Pons (tissue), 1 donor: ENCODE measurements at regions not wholly inside any gene's neighbourhood (a gene's known extent, or its start where the extent isn't known, plus 50 kb on each side); places are given as distances from the start of the nearest gene placed in this dataset.

Experiments used
- DNase-seq: peaks from one replicate; pipeline ENCODE4 v3.0.0-alpha.2; 2016; ENCODE audit warnings: low spot score

DNA sequence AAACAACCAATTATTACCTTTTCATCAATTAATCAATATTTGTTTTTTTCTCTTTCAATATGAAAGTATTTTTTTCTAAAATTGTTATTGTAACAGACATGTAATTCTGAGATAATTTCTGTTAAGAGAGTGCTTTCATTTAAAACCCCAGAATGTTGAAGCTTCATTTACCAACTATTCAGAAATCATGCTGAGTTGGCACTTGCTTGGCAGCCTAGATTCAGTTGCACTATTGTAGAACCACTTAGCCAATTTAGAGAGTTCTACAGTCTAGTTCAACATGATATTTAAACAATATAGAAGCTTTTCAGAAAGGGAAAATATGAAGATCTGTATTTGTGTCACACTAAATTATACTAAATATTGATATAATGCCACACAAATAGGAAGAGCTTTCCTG, 56.1 kb upstream of the NKAIN2 start:
- DNase-seq = no peak

DNA sequence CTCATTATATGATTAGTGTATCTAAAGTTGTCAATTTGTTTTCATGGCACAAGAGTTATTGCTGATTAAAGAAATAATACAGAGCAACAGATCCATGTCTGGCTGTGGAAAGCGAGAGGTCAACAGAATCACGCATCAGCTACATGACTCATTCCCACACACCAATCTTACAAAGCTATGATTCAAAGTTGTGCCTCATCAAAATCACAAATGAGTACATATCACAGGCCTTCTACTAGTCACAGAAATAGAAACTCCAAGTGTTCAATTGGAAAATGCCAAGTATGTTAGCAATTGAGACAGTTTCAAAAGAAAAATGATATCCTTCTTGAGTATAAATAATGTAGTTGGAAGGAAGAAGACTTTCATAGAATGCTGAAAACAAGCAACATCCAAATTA, 57.8 kb upstream of the NKAIN2 start:
- peak; percentile 13 for DNase-seq

DNA sequence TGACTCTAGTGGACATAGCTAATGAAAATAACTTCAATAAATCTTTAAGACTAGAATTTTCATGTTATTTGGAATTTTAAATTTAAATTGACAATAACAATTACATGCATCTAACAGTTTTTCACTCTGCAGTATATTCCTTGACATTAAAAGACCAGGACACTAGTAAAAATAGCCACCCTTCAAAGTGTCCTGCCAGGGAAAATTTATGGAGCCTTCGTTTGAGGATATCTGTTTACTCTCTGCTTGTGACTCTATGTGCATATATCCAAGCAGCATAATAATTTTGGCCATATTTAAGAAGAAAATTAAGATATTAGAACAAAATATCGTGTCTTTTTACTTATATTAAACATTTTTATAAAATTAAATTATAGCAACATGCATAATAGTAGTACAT, 58.8 kb upstream of the NKAIN2 start:
- no peak for DNase-seq

DNA sequence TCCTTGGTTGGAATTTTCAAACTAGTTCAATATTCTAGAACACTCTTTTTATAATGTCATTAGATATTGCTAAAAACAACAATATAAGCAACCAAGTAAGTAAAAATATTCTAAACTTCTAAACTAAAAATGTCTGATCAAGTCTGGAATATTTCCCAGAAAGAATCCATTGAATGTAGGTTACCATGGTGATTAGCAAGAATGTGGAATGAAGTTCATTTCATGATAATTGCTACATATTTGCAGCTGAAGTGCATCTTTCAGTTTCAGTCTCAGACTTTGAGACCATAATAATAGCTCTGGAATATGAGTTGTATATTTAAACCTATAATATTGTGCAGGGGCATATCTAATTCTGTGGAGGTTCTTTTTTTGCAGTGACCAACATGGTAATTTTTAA, 61.0 kb upstream of the NKAIN2 start:
- DNase-seq = no peak

DNA sequence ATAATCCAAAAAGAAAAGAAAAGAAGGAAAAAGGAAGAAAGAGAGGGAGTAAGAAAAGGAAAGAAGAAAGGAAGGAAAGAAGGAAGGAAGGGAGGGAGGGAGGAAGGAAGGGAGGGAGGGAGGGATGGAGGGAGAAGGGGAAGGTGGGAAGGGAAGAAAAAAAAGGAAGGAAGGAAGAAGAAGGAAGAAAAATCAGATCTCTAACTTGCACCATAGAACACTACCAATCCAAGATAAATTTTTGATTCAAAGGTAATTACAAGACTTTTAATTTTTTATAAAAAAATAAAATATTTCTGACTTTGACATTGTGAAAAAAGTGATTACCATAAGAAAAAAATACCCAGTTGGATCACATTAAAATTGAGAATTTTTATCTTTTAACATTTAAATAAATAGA, 70.5 kb upstream of the NKAIN2 start:
- DNase-seq = no peak

DNA sequence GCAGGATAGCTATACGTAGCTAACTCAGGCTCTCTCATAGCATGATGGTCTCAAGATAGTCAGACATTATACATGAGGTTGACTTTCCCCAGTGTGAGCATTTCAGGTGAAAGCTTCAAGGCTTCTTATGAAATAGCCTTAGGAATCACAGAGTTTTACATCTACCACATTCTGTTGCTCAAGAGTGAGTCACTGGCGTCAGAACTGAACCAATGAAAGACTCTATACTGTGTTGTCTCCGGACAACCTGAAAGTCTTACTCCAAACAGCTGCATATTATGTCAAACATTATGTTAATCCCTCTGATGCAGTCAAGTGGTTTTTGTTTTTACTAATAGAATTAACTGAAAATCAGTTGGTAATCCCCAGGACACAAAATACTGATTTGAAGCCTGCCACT, 79.8 kb upstream of the TRDN start:
- DNase-seq = no peak

DNA sequence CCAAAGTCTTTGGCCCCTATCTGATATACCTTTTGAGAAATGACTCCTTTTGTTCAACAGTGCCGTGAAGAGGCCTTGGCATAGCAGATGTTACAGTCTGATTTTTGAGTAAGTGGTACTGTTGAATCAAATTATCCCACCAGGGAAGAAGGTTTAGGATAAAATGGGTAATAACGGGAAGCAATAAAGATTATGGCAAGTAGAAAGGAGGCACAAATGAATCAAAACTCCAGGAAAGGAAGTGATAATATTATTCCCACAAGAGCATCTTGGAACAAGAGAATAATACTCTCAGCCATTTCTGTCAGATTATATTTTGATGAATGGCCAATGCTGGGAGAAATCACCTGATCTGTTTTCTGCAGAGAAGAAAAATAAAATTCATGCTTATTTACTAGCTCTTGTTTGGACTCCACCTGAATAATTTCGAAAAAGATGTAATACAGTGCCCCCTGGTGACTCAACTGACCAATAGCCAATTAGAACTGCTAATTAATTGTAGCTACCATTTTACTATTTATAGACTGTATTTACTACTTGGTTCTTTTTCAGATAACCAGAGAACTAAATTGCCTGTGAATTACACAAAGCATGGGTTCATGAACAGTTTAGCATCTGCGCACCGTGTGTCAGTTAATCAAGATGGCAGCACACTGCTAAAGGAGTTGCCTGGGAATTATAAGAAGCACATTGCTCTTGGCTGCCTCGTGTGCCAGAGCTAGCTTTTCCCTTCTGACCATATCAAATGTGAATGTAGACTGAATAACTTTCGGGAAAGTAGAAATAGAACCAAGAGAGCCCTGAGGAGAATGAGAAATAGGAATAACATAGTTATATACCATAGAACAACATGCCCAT, 78.5 kb upstream of the TRDN start:
- peak; percentile 59 for DNase-seq

DNA sequence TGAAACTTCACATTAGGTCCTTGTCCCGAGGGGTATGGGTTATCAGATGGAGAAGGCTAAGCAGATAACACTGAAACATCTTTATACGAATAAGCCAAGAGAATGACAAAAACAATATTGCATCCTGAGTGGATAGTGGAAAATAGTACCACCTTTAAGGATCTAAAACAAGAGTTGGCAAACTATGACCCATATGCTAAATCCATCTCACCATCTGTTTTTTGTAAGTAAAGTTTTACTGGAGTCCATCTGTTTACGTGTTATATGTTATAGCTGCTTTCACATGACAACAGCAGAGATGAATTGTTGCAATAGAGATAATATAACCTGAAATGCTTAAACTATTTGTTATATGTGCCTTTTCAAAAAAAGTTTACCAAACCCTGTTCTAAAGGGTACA, 76.1 kb upstream of the TRDN start:
- DNase-seq = no peak

DNA sequence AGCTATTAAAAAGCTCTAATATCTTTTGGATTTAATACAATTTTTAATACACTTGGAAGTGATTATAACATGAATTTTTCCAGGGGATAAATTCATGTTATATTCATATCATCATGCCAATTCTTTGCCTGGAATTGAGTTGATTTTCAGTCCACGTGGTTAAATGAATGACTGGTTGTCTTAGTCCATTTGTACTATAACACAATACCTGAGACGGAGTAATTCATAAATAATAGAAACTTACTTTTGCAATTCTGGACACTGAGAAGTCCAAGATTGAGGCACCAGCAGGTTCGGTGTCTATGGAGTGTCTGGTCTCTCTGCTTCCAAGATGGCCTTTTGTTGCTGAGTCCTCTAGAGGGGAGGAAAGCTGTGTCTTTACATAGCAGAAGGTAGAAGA, 66.2 kb upstream of the TRDN start:
- DNase-seq = no peak

DNA sequence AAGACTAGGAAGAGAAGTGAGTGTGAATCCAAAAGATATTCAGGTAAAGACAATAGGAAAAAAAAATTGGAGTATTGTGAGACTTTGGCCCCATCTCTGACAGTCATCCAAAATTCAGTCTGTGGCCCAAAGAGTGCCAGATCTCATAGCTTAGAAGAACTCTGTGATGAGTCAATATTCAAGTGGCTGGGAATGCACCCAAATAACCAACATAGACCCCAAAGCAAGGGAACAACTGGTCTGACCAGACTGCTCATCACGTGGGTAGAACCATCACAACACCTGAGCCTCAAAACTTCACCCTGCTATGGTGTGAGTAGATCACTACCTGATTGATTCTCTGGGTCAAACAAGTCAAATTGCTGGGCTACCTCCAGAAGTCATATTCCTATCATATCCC, 51.1 kb upstream of the TRDN start:
- no peak for DNase-seq
